SK-N-DZ (cell line): ENCODE measurements at regions not wholly inside any gene's neighbourhood (a gene's known extent, or its start where the extent isn't known, plus 50 kb on each side); places are given as distances from the start of the nearest gene placed in this dataset.

Experiments used
- DNase-seq: peaks from one replicate; pipeline ENCODE4 v3.0.0-alpha.2; 2015; ENCODE audit warnings: low spot score

DNA sequence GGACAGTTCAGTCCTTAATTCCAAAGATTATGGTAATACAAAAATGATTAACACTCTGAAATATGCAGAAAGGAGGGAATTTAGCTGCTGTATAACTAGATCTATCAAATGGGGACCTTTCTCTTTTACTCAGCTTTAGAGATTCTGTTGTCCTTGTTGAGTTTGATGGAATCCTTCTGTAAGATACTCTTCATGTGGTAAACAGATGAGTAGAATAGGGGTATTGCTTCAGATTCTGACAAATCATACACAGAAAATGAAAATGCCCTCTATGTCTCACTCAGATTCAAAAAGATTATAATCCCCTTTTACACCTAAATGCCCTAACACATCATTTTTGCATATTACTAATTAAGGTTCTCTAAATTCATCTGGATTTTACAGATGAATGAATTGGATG, 50.7 kb downstream of the ARHGAP35 start:
- DNase-seq: no peak

DNA sequence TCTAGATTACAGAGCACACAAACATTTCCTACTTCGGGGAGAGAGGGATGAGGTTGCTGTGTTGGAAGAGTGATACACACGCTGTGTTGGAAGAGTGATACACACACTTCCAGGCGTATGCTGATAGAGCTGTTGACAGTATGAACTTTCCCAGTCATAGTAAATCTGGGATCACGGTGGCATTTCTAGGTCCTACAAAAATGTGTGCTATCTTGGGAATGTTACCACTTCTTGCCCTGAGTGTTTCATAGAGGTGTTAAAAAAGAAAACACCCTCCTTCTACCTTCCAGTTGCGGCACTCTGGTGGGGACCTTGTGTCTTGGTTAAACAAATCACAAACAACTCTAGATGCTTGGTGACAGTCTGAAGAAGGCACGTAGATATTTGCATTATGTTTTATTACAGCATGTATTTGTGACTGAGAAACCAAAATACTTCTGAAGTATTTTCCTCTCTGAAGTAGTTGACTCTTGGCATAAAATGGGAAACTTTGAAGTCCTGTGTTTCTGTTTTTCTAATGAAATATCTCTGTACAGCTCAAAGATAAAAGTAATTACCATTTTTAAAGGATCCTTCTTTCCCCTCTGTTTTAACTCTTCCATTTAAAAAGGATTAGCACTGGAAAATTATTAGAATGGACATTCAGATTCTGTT, 52.5 kb downstream of the ARHGAP35 start:
- DNase-seq: no peak

DNA sequence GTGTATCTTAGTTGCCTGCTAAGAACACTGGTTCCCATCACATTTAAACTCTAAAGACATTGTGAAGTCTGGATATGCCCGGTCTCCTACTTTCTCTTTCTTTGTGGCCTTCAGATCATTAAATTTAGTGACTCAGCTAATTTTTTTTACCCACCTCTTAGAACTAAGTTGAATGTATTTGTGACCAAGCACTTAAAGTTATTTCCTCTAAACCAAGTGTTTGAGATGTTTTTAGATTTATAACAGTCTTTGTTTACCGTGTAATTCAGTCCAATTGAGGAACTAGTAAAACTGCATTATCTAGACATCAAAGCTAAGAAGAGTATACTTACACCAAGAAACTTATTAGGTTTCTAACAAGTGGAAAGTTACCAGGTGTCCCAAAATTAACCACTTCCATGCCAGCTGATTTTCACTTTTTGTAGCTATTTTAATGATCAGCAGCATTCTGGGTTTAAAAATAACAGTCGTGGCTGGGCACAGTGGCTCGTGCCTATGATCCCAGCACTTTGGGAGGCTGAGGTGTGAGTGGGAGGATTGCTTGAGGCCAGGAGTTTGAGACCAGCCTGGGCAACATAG, 53.1 kb downstream of the ARHGAP35 start:
- peak; percentile 10 for DNase-seq

DNA sequence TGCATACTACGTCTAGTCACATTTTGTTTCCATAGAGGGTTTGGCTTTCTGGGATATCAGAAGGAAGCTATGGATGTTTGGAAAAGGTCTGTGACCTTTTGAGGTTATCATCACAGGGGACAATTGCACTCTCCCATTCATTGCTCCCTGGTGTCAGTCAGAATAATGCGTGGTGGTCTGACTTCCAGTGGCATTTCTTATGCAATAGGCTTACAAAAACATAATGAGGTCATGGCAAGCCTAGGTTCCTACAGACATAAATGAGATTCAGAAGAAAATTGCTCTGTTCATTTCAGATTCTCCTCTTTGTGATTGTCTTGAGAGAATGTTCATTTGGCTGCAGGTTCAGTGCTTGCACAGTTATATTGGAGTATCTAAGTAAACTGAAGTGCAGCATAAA, 54.6 kb downstream of the ARHGAP35 start:
- no peak for DNase-seq

DNA sequence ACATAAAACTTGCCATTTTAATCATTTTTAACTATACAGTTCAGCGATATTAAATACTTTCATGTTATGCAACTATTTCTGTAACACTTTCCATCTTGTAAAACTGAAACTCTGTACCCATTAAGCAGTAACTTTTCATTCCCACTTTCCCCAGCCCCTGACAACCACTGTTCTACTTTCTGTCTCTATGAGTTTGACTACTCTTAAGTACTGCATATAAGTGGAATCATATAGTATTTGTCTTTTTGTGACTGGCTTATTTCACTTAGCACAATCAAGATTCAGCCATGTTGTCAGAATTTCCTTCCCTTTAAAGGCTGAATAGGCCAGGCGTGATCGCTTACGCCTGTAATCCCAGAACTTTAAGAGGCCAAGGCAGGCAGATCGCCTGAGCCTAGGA, 56.2 kb downstream of the ARHGAP35 start:
- no peak for DNase-seq

DNA sequence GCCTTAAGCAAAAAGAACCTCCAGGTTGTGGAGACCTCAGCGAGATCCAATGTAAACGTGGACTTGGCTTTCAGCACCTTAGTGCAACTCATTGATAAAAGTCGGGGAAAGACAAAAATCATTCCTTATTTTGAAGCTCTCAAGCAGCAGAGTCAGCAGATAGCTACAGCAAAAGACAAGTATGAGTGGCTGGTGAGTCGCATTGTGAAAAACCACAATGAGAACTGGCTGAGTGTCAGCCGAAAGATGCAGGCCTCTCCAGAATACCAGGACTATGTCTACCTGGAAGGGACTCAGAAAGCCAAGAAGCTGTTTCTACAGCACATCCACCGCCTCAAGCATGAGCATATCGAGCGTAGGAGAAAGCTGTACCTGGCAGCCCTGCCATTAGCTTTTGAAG, 58.5 kb downstream of the ARHGAP35 start:
- DNase-seq: no peak

DNA sequence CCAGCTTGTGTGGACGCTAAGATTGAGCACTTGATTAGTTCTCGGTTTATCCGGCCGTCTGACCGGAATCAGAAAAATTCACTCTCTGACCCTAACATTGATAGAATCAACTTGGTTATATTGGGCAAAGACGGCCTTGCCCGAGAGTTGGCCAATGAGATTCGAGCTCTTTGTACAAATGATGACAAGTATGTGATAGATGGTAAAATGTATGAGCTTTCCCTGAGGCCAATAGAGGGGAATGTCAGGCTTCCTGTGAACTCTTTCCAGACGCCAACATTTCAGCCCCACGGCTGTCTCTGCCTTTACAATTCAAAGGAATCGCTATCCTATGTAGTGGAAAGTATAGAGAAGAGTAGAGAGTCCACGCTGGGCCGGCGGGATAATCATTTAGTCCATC, 59.6 kb downstream of the ARHGAP35 start:
- no peak for DNase-seq

DNA sequence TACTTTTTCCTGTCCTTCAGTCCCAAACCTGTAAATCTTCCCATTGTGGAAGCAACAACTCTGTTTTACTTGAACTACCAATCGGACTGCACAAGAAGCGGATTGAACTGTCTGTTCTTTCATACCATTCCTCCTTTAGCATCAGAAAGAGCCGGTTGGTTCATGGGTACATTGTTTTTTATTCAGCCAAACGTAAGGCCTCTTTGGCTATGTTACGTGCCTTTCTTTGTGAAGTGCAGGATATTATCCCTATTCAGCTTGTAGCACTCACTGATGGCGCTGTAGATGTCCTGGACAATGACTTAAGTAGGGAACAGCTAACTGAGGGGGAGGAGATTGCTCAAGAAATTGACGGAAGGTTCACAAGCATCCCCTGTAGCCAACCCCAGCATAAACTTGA, 60.3 kb downstream of the ARHGAP35 start:
- DNase-seq: no peak

DNA sequence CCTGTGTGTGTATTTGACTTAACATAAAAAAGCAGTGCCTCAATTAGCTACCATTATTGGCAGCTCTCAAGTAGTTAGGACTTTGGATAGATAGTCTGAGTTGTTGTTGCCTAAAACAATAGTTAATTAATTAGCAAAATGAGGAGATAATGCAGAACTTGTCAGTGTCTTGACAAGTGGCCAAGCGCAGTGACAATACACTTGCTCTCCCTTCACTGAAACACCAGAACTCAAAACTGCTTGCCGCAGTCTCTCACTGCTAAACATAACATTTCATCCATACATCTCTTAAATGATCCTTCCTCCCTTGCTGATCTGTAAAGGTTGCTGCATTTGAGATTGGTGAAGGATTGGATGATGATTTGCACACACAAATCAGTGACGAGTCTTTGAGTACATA, 61.7 kb downstream of the ARHGAP35 start:
- no peak for DNase-seq

DNA sequence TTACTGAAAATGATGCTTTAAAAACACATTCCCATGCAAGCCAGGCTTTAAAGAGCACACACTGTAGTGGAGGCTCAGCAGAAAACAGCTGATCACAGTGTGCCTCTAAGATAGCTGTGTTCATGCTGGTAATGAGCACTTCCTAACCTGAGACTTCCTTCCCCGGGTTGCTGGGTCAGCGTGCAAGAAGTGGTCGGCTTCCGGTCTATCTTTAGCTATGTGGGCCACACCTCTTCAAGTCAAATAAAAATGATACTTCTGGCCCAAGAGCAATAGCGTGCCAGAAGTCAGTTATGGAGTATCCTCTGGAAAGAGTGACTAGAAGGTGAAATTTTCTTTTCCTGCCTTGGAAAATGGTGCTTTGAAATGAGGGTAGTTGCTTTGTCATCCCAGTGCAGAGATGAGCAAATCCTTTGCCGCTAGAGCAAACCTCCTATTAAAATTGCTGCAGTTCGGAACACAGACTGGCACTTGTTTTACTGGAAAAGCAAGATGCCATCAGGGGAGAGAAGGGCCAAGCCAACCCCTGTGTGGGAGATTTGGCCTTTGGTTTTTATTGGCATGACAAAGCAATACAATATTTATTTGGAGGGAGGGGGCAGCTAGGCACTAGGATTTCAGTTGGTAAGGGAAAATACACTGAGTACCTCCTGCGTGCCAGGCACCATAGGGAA, 64.2 kb downstream of the ARHGAP35 start:
- DNase-seq: no peak

DNA sequence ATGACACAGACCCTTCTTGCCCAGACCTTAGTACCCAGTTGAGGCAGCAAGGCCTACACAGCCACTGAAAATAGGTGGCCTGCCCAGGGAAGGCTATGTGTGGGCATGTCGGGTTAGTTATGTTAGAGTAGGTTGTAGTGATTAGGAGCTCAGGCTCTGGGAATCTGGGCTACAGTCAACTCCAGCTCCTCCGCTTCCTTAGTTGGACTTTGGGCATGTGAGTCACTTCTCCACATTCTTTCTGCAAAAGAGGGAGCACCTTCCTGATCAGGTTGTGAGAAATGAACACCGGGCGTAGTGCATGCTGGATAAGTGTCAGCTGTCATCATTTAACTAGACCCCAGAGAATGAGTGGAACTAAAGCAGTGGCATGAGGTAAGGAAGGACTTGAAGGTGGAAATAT, 64.8 kb downstream of the ARHGAP35 start:
- DNase-seq: no peak

DNA sequence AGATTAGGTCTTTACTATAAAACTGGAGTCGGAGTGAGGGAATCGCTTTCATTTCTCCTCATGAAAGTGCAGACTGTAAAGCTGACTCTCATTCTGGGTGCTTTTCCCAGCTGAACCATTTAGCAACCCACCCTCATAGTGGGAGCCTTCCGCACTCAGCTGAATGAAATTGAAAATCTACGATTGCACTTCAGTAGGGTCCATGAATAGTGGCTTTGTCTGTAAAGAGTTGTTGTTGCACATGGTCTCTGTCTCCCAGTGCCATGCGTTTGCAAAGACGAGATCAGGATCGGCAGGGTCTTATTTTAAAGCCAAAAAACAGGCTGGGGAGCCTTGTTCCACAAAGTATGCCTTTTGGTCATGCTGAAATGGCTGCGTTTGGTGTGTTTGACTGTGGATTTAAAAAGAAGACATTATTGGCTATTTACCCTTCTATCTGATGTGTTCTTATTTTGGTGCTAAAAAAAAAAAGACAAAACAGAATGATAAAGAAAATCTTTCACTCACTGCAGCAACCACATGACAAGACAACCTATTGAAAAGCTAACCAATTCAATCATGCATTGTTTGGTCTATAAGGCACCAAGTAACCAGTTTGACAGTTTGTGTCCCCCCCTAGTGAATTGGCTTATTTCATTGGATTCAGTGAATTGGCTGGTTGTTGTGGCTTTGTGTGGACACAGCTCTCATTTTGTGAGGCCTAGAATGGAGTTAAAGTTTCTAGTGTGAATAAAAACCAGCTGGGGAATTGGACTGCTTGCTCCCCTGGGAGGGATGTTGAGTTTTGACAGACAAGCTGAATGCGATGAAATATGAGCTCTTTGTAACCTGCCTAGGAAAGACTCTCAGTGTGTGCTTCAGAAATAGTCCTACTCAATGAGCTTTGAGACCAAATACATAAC, 65.6 kb downstream of the ARHGAP35 start:
- no peak for DNase-seq

DNA sequence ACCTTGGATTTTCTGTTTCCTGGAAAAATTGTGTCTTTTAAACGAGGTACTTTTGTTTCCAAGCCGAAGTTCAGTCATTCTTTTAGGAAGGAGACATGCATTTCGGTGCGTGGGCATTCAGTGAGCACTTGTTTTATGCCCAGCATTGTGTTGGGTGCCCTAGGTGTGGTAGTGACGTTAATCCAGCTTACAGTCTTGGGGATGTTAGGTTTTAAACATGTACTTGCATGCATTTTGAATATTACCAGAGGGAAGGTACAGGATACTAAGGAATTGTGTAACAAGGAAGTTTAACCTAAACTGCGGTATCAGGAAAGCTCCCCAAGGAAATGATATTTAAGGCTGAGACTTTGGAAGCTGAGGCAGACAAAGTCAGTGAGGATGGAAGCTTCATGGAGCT, 66.3 kb downstream of the ARHGAP35 start:
- DNase-seq: no peak

DNA sequence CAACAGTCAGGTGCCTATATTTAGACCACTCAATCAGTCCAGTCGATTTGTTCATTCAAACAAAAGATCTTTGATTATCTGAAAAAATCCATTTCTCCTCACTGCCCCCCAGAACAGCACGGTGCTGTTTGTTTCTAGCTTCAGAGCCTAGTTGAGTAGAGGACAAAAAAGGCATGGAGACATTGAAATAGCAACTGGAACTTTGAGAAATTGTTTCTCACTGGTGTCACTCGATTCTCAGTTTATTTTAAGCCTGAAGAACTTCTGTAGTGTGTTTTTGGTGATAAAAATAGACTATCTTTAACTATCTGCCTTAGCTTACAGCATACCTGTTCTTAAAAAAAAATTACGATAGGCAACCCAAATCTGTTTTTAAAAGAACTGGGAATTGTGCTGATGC, 67.1 kb downstream of the ARHGAP35 start:
- DNase-seq: no peak

DNA sequence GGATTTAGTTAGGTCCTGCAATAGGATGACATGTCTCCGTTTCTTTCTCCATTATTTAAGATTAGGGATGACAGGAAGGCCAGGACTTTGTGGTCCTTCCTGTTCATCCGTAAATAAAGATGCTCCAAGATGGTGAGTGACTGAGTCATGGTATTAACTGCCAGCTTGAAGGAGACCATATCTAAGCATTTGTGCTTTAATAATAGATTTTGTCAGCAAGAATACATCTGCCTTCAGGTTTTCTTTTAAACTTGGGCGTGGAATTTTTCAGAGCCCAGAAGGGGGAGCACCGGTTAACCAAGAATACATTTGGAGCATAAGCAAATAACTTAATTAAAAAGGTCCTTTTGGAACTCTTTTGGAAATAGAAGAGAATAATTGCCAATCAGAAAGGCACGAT, 68.2 kb downstream of the ARHGAP35 start:
- DNase-seq: no peak

DNA sequence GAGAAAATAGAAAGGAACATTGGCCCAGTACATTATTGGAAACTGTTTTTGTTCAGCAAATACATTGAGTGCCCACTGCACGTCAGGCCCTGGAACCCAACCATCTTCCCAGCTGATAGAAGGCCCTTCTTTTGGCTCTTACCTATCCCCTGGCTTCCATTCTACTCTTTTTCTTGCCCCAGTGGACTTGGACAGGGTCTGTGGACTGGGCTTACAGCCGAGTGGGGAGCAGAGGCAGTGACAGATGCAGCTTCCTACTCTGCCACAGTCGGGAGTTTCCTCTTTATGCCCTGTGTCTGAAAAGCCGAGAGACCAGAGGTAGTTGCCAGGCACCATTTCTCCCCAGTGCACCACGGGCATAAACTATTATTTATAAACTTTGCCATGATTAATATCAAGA, 70.4 kb downstream of the ARHGAP35 start:
- no peak for DNase-seq

DNA sequence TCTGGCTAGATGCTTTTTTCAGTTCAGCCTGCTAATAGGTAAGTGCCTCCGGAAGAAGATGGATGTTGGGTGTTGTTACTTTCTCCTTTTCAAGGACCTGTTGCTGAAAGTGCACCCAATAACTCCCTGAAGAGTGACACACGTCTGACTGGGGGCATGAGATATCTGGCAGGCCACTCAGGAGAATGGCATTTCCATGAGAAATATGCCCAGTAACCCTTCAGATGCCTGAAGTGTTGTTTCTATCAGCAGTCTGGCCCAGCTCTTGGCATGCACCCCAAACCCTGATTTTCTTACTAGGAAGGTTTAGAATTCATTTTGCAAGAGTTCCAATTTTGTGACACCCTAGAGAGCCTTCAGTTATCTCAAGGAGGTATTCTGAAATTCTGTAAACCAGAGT, 71.5 kb downstream of the ARHGAP35 start:
- no peak for DNase-seq

DNA sequence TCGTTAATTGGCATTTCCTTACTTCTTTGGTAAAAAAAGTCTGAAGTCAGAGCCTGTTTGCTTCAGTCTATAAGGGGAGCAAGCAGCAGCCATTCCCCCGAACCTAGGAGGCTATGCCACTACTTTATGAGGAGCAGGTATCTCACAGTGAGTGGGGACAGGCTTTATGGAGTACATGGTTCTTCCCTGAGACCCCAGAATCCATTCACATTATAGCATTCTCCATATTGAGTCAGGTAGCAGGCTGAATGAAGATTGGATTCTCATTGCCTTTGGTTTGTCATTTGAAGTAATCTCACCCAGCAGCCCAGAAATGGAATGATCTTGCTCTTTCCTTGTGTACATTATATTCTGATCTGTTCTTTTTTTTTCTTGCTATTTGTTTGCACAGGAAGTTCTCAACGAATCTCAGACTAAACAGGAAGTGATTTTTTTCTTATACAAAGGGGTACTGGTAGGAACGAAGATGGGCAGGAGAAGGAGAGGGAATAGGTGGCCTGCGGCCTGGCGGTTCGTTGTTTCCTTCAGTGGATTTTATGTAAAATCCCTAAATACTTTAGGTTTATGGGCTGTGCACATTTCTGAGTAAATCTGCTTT, 74.4 kb downstream of the ARHGAP35 start:
- DNase-seq: no peak

DNA sequence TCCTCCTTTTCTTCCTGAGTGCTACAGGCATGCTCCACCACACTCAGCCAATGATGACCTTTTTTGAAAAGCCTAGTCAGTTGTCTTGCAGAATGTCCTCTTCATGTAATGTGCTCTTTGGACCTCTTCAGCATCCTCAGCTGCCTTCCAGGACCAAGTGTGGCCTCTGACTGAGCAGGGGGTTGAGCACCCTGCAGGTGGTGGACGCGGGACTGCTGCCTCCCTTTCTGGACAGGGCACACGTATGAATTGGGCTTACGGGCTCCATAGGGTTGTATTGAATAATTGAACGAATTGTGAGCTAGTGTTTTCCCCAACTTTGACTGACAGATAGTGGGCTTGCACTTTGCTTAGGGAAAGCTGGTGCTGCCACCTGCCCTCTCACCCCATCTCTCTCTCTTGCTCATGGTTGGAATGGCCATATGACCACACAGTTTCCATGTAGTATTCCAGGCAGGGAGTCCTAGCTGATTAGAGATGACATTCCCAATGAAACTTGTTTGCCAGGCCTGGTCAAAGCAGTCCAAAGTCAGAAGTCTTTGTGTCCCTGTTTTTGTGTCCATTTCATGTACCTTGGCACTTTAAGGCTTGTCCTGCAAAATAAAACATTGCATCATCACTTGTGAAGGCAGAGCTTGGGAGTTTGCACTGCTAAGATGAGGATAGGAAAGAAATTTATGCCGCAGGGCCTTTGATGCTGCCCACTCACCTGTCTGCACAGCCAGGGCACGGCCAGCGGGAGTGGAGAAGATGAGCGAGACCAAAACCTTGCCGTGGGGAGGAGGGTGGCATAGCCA, 76.3 kb upstream of the NPAS1 start:
- no peak for DNase-seq

DNA sequence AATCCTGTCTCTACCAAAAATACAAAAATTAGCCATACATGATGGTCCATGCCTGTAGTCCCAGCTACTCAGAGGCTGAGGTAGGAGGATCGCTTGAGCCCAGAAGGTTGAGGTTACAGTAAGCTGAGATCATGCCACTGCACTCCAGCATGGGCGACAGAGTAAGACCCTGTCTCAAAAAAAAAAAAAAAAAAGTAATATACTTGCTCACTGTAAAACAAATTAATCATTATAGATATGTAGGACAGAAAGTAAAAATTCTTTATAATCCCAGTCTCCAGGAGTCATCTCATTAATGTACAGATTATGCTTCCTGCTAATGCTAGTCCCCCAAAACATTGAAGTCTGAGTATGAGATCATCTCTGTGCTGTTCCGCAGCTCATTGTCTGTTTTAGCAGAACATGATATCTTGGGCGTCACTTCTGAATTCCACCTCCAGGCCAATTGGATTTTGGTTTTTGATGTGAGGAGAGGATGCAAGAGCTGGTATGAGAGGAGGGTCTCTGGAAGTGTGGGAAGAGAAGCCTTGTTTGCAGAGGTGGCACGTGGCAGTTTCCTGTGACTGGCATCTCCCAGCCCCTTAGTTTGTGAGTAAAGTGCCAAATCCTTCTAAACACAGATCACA, 75.4 kb upstream of the NPAS1 start:
- DNase-seq: no peak
